Upper lobe of left lung (tissue), 6 donors: ENCODE measurements at regions not wholly inside any gene's neighbourhood (a gene's known extent, or its start where the extent isn't known, plus 50 kb on each side); places are given as distances from the start of the nearest gene placed in this dataset.

Experiments
- ATAC-seq, 2 donors: fragments of 200-7000 bp; cut with Tn5 transposase; one replicate each; pipeline ENCODE4 v1.9.1; 2022; ENCODE audit warnings: mild to moderate bottlenecking in 2 of 2, moderate library complexity in 2 of 2; ENCODE audit not compliant: low FRiP score in 2 of 2
- DNase-seq, 2 donors: peaks; one replicate each; pipeline ENCODE4 v3.0.0-alpha.2; 2019 to 2020
- H3K27ac ChIP-seq, 4 donors: fragments of 200-600 bp; sonication (generic); one replicate each; pipeline ENCODE4 v1.5.1; 2016 to 2019
- H3K27me3 ChIP-seq, 4 donors: fragments of 200-600 bp; sonication (generic); one replicate each; pipeline ENCODE4 v1.5.1; 2017 to 2019
- H3K36me3 ChIP-seq, 4 donors: fragments of 200-600 bp; sonication (generic); one replicate each; pipeline ENCODE4 v1.5.1; 2016 to 2019
- H3K4me1 ChIP-seq, 4 donors: fragments of 200-600 bp; sonication (generic); one replicate each; pipeline ENCODE4 v1.5.1; 2018 to 2019
- H3K4me3 ChIP-seq, 4 donors: fragments of 200-600 bp; sonication (generic); one replicate each; pipeline ENCODE4 v1.5.1; 2017 to 2019; ENCODE audit warnings: mild to moderate bottlenecking in 2 of 4, moderate library complexity in 1 of 4
- H3K9me3 ChIP-seq, 4 donors: fragments of 200-600 bp; sonication (generic); one replicate each; pipeline ENCODE4 v1.5.1; 2018 to 2019
- EP300 ChIP-seq, 4 donors: sonication (generic); formaldehyde crosslinking; IDR thresholded peaks; one replicate each; pipeline ENCODE4 v1.5.1; 2017; ENCODE audit warnings: antibody characterized with exemption in 4 of 4, control low read depth in 2 of 4
- POLR2A ChIP-seq, 4 donors: fragments of 450-650 bp; IDR thresholded peaks; one replicate each; pipeline ENCODE4 v1.5.1; 2016 to 2017; ENCODE audit warnings: antibody characterized with exemption in 4 of 4, mild to moderate bottlenecking in 2 of 4
- POLR2AphosphoS5 ChIP-seq, 2 donors: sonication (generic); formaldehyde crosslinking; IDR thresholded peaks; one replicate each; pipeline ENCODE4 v1.5.1; 2017; ENCODE audit warnings: antibody characterized with exemption in 2 of 2
- WGBS, 2 donors: methylation state at CpG; one replicate each; pipeline ENCODE4 v1.1.5; 2017 to 2018; 5-methylcytosine and 5-hydroxymethylcytosine counted together
- TF ChIP-seq, protein P1 (sequence below), 6 experiments: fragments of 450-650 bp in 4 of 6; fragments of 200-600 bp in 2 of 6; sonication (generic) in 2 of 6; IDR thresholded peaks; one replicate each; pipeline ENCODE4 v1.5.1; 2016 to 2019; ENCODE audit warnings: antibody characterized with exemption in 6 of 6
- donor health status: DM: no; HTN: no; CAD: no; lungs with moderate emphysema.
- donor health status: DM: no; HTN: yes; CAD: no; lungs with severe emphysema.

DNA sequence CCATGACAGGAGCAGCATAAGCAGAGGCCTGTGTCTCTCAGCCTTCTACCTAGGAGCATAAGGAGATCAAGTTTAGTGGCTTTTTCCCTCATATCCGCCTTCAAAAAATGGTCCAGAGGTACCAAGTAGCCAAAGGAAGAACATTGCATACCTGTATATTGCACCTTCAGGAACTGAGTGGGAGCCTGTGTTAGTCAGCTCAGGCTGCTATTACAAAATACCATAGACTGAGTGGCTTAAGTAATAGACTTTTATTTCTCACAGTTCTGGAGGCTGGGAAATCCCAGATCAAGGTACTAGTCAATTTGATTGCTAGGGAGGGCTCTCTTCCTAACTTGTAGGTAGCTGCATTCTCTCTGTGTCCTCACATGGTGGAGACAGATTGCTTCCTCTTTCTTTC, 597.4 kb upstream of the PTGER4 start:
- no peaks in the 10 kb centered on the region for H3K36me3 ChIP-seq
- WGBS, 2 donors, result 0% methylated on average over 1 of the region's 1 CpG
- no peak overlapping the region for H3K27ac ChIP-seq
- H3K4me3 ChIP-seq, result no peak overlapping the region
- H3K4me1 ChIP-seq, result no peaks in the 10 kb centered on the region
- ATAC-seq, result no peak
- no peaks in the 10 kb centered on the region for H3K27me3 ChIP-seq
- no peak for DNase-seq
- H3K9me3 ChIP-seq, result no peaks in the 10 kb centered on the region
- TF ChIP-seq EP300 (IDR thresholded peaks at IDR 0.05), result no peak
- no peak for TF ChIP-seq POLR2A (IDR thresholded peaks at IDR 0.05)

DNA sequence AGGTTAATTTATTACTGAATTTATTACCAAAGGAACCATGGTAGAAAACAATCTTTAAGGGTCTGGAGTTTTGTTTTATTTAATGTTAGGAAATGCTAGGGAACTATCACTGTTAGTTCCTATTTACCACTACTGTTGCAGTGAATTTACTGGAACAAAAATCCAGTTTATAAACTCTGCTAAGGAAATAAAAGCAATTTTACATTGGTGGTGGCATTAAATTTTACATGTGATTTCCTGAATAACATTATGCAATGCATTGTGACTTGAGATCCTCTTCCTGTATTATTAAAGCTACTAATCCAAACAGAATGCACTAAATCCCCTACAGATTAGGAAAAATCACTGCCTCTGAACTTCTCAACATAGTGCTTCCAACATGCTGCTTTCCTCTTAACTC, 599.5 kb upstream of the PTGER4 start:
- DNase-seq (no peak), ATAC-seq (no peak)
- Histone ChIP-seq H3K27ac (no peak overlapping the region), H3K27me3 (no peaks in the 10 kb centered on the region), H3K9me3 (no peaks in the 10 kb centered on the region), H3K36me3 (no peaks in the 10 kb centered on the region), H3K4me1 (no peaks in the 10 kb centered on the region), H3K4me3 (no peak overlapping the region)
- TF ChIP-seq POLR2A (IDR thresholded peaks at IDR 0.05) (no peak), EP300 (IDR thresholded peaks at IDR 0.05) (no peak), POLR2AphosphoS5 (IDR thresholded peaks at IDR 0.05) (no peak)
- TF ChIP-seq, protein P1, sequence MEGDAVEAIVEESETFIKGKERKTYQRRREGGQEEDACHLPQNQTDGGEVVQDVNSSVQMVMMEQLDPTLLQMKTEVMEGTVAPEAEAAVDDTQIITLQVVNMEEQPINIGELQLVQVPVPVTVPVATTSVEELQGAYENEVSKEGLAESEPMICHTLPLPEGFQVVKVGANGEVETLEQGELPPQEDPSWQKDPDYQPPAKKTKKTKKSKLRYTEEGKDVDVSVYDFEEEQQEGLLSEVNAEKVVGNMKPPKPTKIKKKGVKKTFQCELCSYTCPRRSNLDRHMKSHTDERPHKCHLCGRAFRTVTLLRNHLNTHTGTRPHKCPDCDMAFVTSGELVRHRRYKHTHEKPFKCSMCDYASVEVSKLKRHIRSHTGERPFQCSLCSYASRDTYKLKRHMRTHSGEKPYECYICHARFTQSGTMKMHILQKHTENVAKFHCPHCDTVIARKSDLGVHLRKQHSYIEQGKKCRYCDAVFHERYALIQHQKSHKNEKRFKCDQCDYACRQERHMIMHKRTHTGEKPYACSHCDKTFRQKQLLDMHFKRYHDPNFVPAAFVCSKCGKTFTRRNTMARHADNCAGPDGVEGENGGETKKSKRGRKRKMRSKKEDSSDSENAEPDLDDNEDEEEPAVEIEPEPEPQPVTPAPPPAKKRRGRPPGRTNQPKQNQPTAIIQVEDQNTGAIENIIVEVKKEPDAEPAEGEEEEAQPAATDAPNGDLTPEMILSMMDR (IDR thresholded peaks at IDR 0.05), result no peak

DNA sequence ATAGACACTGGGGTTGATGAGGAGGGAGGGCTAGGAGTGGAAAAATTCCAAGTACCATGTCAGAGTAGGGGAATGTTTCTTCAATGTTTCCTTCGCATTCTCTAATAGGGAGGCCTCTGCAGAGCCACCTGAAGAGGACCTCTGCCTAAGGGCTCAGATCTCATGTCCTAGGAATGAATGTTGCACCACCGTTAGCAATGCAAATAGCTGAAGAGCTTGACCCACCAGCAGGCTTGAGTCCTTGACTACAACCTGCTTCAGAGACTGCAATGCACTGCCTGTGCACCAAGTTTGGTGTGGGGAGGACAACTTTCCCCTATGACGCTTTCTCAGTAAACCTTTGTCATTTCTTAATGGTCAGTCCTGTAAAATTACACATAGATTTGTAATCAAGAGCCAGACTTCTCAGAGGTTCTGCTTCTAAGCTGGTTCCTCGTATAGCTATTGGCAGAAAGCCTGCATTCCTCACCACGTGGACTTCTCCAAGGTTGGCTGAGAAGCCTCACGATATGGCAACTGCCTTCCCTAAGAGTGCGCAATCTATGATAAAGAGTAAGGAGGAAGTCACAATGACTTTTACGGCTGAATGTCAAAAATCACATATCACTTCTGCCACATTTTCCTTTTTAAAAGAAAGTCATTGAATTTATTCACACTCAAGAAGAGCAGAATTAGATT, 600.7 kb upstream of the PTGER4 start:
- WGBS, 2 donors, result 60 to 68% methylated on average over 8 of the region's 8 CpGs
- ATAC-seq (peak in 1 of 2 donors; percentile 49), DNase-seq (peak in 1 of 2 donors; percentile 24)
- no peaks in the 10 kb centered on the region for H3K9me3 ChIP-seq
- H3K27me3 ChIP-seq, result no peaks in the 10 kb centered on the region
- no peaks in the 10 kb centered on the region for H3K36me3 ChIP-seq
- no peak overlapping the region for H3K4me3 ChIP-seq
- no peaks in the 10 kb centered on the region for H3K4me1 ChIP-seq
- H3K27ac ChIP-seq, result no peak overlapping the region
- TF ChIP-seq, protein P1 (IDR thresholded peaks at IDR 0.05), result no peak
- no peak for TF ChIP-seq POLR2A (IDR thresholded peaks at IDR 0.05)
- TF ChIP-seq POLR2AphosphoS5 (IDR thresholded peaks at IDR 0.05), result no peak
- TF ChIP-seq EP300 (IDR thresholded peaks at IDR 0.05), result no peak

DNA sequence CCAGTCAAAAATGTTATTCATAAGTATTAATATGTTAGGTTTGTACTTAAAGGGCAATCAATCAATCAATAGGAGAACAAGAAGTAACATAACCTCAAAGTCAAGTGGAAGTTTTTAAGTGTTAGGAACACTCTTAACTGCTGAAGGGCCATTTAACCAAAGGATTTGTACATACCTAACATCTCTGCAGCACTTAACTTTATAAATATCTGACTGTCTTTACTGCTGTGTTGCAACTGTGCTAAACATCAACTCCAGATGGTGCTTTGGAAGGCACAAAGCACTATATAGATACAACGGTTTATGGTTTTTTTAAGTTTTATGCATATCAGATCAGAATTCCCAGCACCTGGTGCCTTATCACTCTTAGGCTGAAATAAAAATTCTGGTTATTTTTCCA, 604.9 kb upstream of the PTGER4 start:
- Histone ChIP-seq H3K36me3 (no peaks in the 10 kb centered on the region), H3K4me1 (no peaks in the 10 kb centered on the region), H3K27me3 (no peaks in the 10 kb centered on the region), H3K27ac (no peak overlapping the region), H3K9me3 (no peaks in the 10 kb centered on the region), H3K4me3 (no peak overlapping the region)
- DNase-seq (no peak), ATAC-seq (peak in 1 of 2 donors; percentile 55)
- TF ChIP-seq POLR2A (IDR thresholded peaks at IDR 0.05) (no peak), EP300 (IDR thresholded peaks at IDR 0.05) (peak in 1 of 4 donors; percentile 10)
- 76 to 78% methylated on average over 1 of the region's 1 CpG for WGBS, 2 donors

DNA sequence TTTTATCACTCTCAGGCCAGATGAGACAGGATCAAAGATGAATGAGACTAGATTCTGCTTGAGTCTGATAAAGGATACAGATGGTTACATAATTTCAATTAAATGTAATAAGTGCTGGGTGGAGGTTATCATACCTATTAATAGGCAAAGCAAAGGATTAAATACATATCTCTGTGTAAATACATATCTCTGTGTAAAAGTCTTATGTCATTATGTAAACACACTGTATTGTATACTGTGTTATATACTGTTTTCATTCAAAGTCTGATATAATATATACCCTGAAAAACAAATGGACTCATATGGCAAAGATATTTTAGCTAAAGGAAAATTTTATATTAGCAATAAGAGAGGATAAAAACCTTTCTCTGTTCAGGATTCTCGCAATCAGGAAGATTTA, 605.8 kb upstream of the PTGER4 start:
- no peaks in the 10 kb centered on the region for H3K9me3 ChIP-seq
- no peaks in the 10 kb centered on the region for H3K4me1 ChIP-seq
- 97 to 98% methylated on average over 1 of the region's 1 CpG for WGBS, 2 donors
- no peaks in the 10 kb centered on the region for H3K36me3 ChIP-seq
- ATAC-seq (no peak), DNase-seq (no peak)
- H3K27ac ChIP-seq, result no peak overlapping the region
- no peak for TF ChIP-seq EP300 (IDR thresholded peaks at IDR 0.05)
- TF ChIP-seq, protein P1 (IDR thresholded peaks at IDR 0.05), result no peak
- no peak overlapping the region for H3K4me3 ChIP-seq
- no peaks in the 10 kb centered on the region for H3K27me3 ChIP-seq

DNA sequence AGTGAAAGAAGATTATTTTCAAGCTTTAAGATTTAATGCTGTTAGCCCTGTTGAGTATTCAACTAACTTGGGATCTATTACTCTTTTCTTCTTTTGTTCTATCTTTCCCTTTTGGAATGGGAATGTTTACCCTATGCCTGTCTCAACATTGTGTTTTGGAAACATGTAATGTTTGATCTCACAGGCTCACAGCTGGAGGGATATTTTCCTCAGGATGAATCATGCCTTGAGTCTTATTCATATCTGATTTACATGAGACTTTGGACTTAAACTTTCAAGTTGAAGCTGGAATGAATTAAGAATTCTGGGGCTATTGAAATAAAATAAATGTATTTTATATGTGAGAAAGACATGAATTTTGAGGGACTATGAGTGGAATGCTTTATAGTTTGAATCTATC, 607.8 kb upstream of the PTGER4 start:
- TF ChIP-seq, protein P1 (IDR thresholded peaks at IDR 0.05), result no peak
- ATAC-seq, result no peak
- H3K27ac ChIP-seq, result no peak overlapping the region
- DNase-seq, result no peak
- no peaks in the 10 kb centered on the region for H3K4me1 ChIP-seq
- H3K9me3 ChIP-seq, result no peaks in the 10 kb centered on the region
- H3K36me3 ChIP-seq, result no peaks in the 10 kb centered on the region
- H3K4me3 ChIP-seq, result no peak overlapping the region
- no peaks in the 10 kb centered on the region for H3K27me3 ChIP-seq
